Coronary artery (tissue), 2 donors: ENCODE measurements at regions not wholly inside any gene's neighbourhood (a gene's known extent, or its start where the extent isn't known, plus 50 kb on each side); places are given as distances from the start of the nearest gene placed in this dataset.

ENCODE experiments used
- DNase-seq: peaks from one replicate; pipeline ENCODE4 v3.0.0-alpha.2; 2017; ENCODE audit warnings: low spot score
- H3K27ac ChIP-seq, 2 donors: fragments of 200-600 bp; sonication (generic); one replicate each; pipeline ENCODE4 v1.5.1; 2016 to 2019
- H3K4me3 ChIP-seq: fragments of 200-600 bp; sonication (generic); 2 replicates; pipeline ENCODE4 v1.5.1; 2016; ENCODE audit warnings: mild to moderate bottlenecking, moderate library complexity
- CTCF ChIP-seq: fragments of 200-600 bp; sonication (generic); IDR thresholded peaks from one replicate; pipeline ENCODE4 v1.5.1; 2019; ENCODE audit warnings: antibody characterized with exemption

- Histone ChIP-seq H3K4me3 (no peak overlapping the region), H3K27ac (no peak overlapping the region)
- TF ChIP-seq CTCF, result no peak
- no peak for DNase-seq
These were observed 51.0 kb upstream of the F3 start for GRCh38 chr1:94592571-94592920.

GRCh38 chr1:94591823-94592570 is 50.4 kb upstream of the F3 start:
- DNase-seq, result no peak
- Histone ChIP-seq H3K27ac (no peak overlapping the region), H3K4me3 (no peak overlapping the region)
- no peak for TF ChIP-seq CTCF
